Lower lobe of right lung (tissue), 2 donors: ENCODE measurements at regions not wholly inside any gene's neighbourhood (a gene's known extent, or its start where the extent isn't known, plus 50 kb on each side); places are given as distances from the start of the nearest gene placed in this dataset.

Experiments used
- ATAC-seq, 2 donors: fragments of 200-7000 bp; cut with Tn5 transposase; one replicate each; pipeline ENCODE4 v1.9.1; 2020 to 2022; ENCODE audit warnings: mild to moderate bottlenecking in 2 of 2, moderate library complexity in 2 of 2
- DNase-seq: peaks from one replicate; pipeline ENCODE4 v3.0.0-alpha.2; 2020
- H3K27ac ChIP-seq: fragments of 200-600 bp; one replicate; pipeline ENCODE4 v1.8.0; 2022
- H3K27me3 ChIP-seq: fragments of 200-600 bp; one replicate; pipeline ENCODE4 v1.8.0; 2022; ENCODE audit warnings: low read depth
- H3K36me3 ChIP-seq: fragments of 200-600 bp; one replicate; pipeline ENCODE4 v1.8.0; 2022; ENCODE audit warnings: mild to moderate bottlenecking
- H3K4me1 ChIP-seq: fragments of 200-600 bp; one replicate; pipeline ENCODE4 v1.8.0; 2022
- H3K4me3 ChIP-seq: fragments of 200-600 bp; one replicate; pipeline ENCODE4 v1.8.0; 2022; ENCODE audit warnings: mild to moderate bottlenecking
- H3K9me3 ChIP-seq: fragments of 200-600 bp; one replicate; pipeline ENCODE4 v1.8.0; 2022
- CTCF ChIP-seq: fragments of 200-600 bp; IDR thresholded peaks from one replicate; pipeline ENCODE4 v1.8.0; 2022; ENCODE audit warnings: antibody characterized with exemption, mild to moderate bottlenecking
- intact Hi-C: fragments of 100-400 bp; cut with DNase I; formaldehyde crosslinking; loops from one replicate; pipeline ENCODE4 v1.11.0; 2022
- donor health status: DM: no; HTN: yes; CAD: no; lungs with severe emphysema.

GRCh38 chr15:61671736-61672135, 388.5 kb downstream of the VPS13C start:
- DNase-seq (no peak), ATAC-seq (no peak)
- TF ChIP-seq CTCF = no peak
- Histone ChIP-seq H3K27ac (no peak overlapping the region), H3K36me3 (no peaks in the 10 kb centered on the region), H3K27me3 (no peaks in the 10 kb centered on the region), H3K4me1 (no peaks in the 10 kb centered on the region), H3K9me3 (no peaks in the 10 kb centered on the region), H3K4me3 (no peak overlapping the region)
- intact Hi-C loops = no loop called here

- no peaks in the 10 kb centered on the region for H3K9me3 ChIP-seq
- ATAC-seq = no peak
- no peaks in the 10 kb centered on the region for H3K36me3 ChIP-seq
- H3K27me3 ChIP-seq = no peaks in the 10 kb centered on the region
- TF ChIP-seq CTCF = no peak
- no peak for DNase-seq
- intact Hi-C loops = no loop called here
- no peak overlapping the region for H3K27ac ChIP-seq
- no peaks in the 10 kb centered on the region for H3K4me1 ChIP-seq
- no peak overlapping the region for H3K4me3 ChIP-seq
These were observed 391.8 kb downstream of the VPS13C start for GRCh38 chr15:61668444-61668843.

- H3K4me3 ChIP-seq = no peak overlapping the region
- TF ChIP-seq CTCF = no peak
- H3K4me1 ChIP-seq = no peaks in the 10 kb centered on the region
- ATAC-seq (no peak), DNase-seq (no peak)
- H3K27ac ChIP-seq = no peak overlapping the region
- H3K9me3 ChIP-seq = no peaks in the 10 kb centered on the region
- intact Hi-C loops = no loop called here
- no peaks in the 10 kb centered on the region for H3K36me3 ChIP-seq
- no peaks in the 10 kb centered on the region for H3K27me3 ChIP-seq
These were observed 398.5 kb downstream of the VPS13C start for GRCh38 chr15:61661791-61662190.

- no peak for DNase-seq
These were observed 399.7 kb downstream of the VPS13C start for GRCh38 chr15:61660579-61660978.

GRCh38 chr15:61659566-61660190, 400.6 kb downstream of the VPS13C start:
- Histone ChIP-seq H3K9me3 (no peaks in the 10 kb centered on the region), H3K27ac (no peak overlapping the region), H3K27me3 (no peaks in the 10 kb centered on the region), H3K36me3 (no peaks in the 10 kb centered on the region), H3K4me3 (no peak overlapping the region), H3K4me1 (no peaks in the 10 kb centered on the region)
- ATAC-seq (no peak), DNase-seq (no peak)
- TF ChIP-seq CTCF = no peak
- intact Hi-C loops = no loop called here

More at GRCh38 chr15:61660579-61660978, 399.7 kb downstream of the VPS13C start:
- no peak overlapping the region for H3K4me3 ChIP-seq
- intact Hi-C loops = no loop called here
- H3K9me3 ChIP-seq = no peaks in the 10 kb centered on the region
- H3K27me3 ChIP-seq = no peaks in the 10 kb centered on the region
- TF ChIP-seq CTCF = no peak
- no peak overlapping the region for H3K27ac ChIP-seq
- no peaks in the 10 kb centered on the region for H3K36me3 ChIP-seq
- no peaks in the 10 kb centered on the region for H3K4me1 ChIP-seq
- no peak for ATAC-seq

GRCh38 chr15:61657461-61657860, 402.8 kb downstream of the VPS13C start:
- no peaks in the 10 kb centered on the region for H3K27me3 ChIP-seq
- ATAC-seq (no peak), DNase-seq (no peak)
- H3K9me3 ChIP-seq = no peaks in the 10 kb centered on the region
- no peak overlapping the region for H3K27ac ChIP-seq
- no peaks in the 10 kb centered on the region for H3K4me1 ChIP-seq
- H3K4me3 ChIP-seq = no peak overlapping the region
- no peaks in the 10 kb centered on the region for H3K36me3 ChIP-seq
- no peak for TF ChIP-seq CTCF
- intact Hi-C loops = no loop called here
